ENCODE measurements at regions not wholly inside any gene's neighbourhood (a gene's known extent, or its start where the extent isn't known, plus 50 kb on each side); places are given as distances from the start of the nearest gene placed in this dataset.

- Histone ChIP-seq H3K4me3 (no peak overlapping the region), H3K27me3 (no peaks in the 10 kb centered on the region)
Observed at GRCh38 chr16:7990626-7991260, 599.6 kb downstream of the TMEM114 start.

GRCh38 chr16:7983676-7984075 is 606.6 kb downstream of the TMEM114 start:
- no peak overlapping the region for H3K27ac ChIP-seq
- DNase-seq (ENCODE audit: low read depth in 1 of 2, low spot score in 1 of 2) = no peak
- no peaks in the 10 kb centered on the region for H3K27me3 ChIP-seq
- TF ChIP-seq, protein P1, sequence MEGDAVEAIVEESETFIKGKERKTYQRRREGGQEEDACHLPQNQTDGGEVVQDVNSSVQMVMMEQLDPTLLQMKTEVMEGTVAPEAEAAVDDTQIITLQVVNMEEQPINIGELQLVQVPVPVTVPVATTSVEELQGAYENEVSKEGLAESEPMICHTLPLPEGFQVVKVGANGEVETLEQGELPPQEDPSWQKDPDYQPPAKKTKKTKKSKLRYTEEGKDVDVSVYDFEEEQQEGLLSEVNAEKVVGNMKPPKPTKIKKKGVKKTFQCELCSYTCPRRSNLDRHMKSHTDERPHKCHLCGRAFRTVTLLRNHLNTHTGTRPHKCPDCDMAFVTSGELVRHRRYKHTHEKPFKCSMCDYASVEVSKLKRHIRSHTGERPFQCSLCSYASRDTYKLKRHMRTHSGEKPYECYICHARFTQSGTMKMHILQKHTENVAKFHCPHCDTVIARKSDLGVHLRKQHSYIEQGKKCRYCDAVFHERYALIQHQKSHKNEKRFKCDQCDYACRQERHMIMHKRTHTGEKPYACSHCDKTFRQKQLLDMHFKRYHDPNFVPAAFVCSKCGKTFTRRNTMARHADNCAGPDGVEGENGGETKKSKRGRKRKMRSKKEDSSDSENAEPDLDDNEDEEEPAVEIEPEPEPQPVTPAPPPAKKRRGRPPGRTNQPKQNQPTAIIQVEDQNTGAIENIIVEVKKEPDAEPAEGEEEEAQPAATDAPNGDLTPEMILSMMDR (IDR thresholded peaks at IDR 0.05; ENCODE audit: low read depth, low read length) = no peak
- no peaks in the 10 kb centered on the region for H3K36me3 ChIP-seq
- H3K9me3 ChIP-seq (ENCODE audit: low read depth) = no peaks in the 10 kb centered on the region
- H3K4me3 ChIP-seq = no peak overlapping the region
- H3K4me1 ChIP-seq (ENCODE audit: low read depth) = no peaks in the 10 kb centered on the region

More at GRCh38 chr16:7990626-7991260, 599.6 kb downstream of the TMEM114 start:
- TF ChIP-seq, protein P1 (IDR thresholded peaks at IDR 0.05; ENCODE audit: low read depth, low read length) = no peak
- H3K9me3 ChIP-seq (ENCODE audit: low read depth) = no peaks in the 10 kb centered on the region
- no peaks in the 10 kb centered on the region for H3K36me3 ChIP-seq
- DNase-seq (ENCODE audit: low read depth in 1 of 2, low spot score in 1 of 2) = no peak
- no peaks in the 10 kb centered on the region for H3K4me1 ChIP-seq (ENCODE audit: low read depth)
- no peak overlapping the region for H3K27ac ChIP-seq

- H3K4me3 ChIP-seq = no peak overlapping the region
- H3K36me3 ChIP-seq = no peaks in the 10 kb centered on the region
- H3K4me1 ChIP-seq (ENCODE audit: low read depth) = no peaks in the 10 kb centered on the region
- no peak overlapping the region for H3K27ac ChIP-seq
- H3K9me3 ChIP-seq (ENCODE audit: low read depth) = no peaks in the 10 kb centered on the region
- DNase-seq (ENCODE audit: low read depth in 1 of 2, low spot score in 1 of 2) = no peak
- TF ChIP-seq, protein P1 (IDR thresholded peaks at IDR 0.05; ENCODE audit: low read depth, low read length) = no peak
- H3K27me3 ChIP-seq = no peaks in the 10 kb centered on the region
Observed at GRCh38 chr16:7980133-7980483, 610.2 kb downstream of the TMEM114 start.

GRCh38 chr16:7979448-7980132 is 610.7 kb downstream of the TMEM114 start:
- DNase-seq (ENCODE audit: low read depth in 1 of 2, low spot score in 1 of 2) = no peak
- TF ChIP-seq, protein P1 (IDR thresholded peaks at IDR 0.05; ENCODE audit: low read depth, low read length) = no peak
- no peaks in the 10 kb centered on the region for H3K9me3 ChIP-seq (ENCODE audit: low read depth)
- H3K27ac ChIP-seq = no peak overlapping the region
- no peaks in the 10 kb centered on the region for H3K36me3 ChIP-seq
- H3K4me3 ChIP-seq = no peak overlapping the region
- H3K4me1 ChIP-seq (ENCODE audit: low read depth) = no peaks in the 10 kb centered on the region
- H3K27me3 ChIP-seq = no peaks in the 10 kb centered on the region

DNA sequence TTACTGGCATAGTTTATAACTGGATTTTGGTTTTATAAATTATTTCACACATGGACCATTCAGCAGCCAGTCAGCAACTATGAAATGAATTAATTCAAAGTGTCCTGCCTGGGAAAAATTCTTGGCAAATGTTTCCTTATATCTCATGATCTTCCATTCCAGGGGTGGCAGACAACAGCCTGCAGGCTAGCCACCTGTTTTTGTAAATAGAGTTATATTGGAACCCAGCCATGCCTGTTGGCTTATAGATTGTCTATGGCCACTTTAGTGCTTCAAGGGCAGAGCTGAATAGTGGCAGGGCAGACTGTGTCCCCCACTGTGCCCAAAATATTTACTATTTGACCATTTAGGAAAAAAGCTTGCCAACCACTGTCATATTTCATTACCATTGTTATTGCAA is 613.7 kb downstream of the TMEM114 start:
- H3K4me1 ChIP-seq (ENCODE audit: low read depth) = no peaks in the 10 kb centered on the region
- TF ChIP-seq, protein P1 (IDR thresholded peaks at IDR 0.05; ENCODE audit: low read depth, low read length) = no peak
- H3K27me3 ChIP-seq = no peaks in the 10 kb centered on the region
- H3K9me3 ChIP-seq (ENCODE audit: low read depth) = no peaks in the 10 kb centered on the region
- no peak for DNase-seq (ENCODE audit: low read depth in 1 of 2, low spot score in 1 of 2)
- no peak overlapping the region for H3K4me3 ChIP-seq
- H3K36me3 ChIP-seq = no peaks in the 10 kb centered on the region
- H3K27ac ChIP-seq = no peak overlapping the region
